ENCODE measurements at regions not wholly inside any gene's neighbourhood (a gene's known extent, or its start where the extent isn't known, plus 50 kb on each side); places are given as distances from the start of the nearest gene placed in this dataset.
"Not testable (repeated sequence)": the region's sequence is repeated elsewhere in the genome, so short reads cannot be mapped to it uniquely, and the experiment has no call there.

- no peak for DNase-seq
Measured at GRCh38 chr6:14546036-14546435, 428.5 kb downstream of the CD83 start.

- peak; percentile 9 for DNase-seq
Measured at GRCh38 chr6:14547284-14547998, 429.9 kb downstream of the CD83 start.

GRCh38 chr6:14549304-14549770 lies 431.8 kb downstream of the CD83 start:
- peak; percentile 63 for DNase-seq

- peak; percentile 63 for DNase-seq
Measured at GRCh38 chr6:14549871-14550270, 432.3 kb downstream of the CD83 start.

GRCh38 chr6:14550410-14550809 lies 432.8 kb downstream of the CD83 start:
- DNase-seq, result no peak

- peak; percentile 11 for DNase-seq
Measured at GRCh38 chr6:14550822-14551221, 433.2 kb downstream of the CD83 start.

GRCh38 chr6:14551601-14552000 lies 434.0 kb downstream of the CD83 start:
- DNase-seq, result not testable (repeated sequence)

- DNase-seq, result no peak
Measured at GRCh38 chr6:14552891-14553290, 435.3 kb downstream of the CD83 start.

- DNase-seq, result no peak
Measured at GRCh38 chr6:14553515-14553914, 435.9 kb downstream of the CD83 start.

GRCh38 chr6:14555804-14556203 lies 438.2 kb downstream of the CD83 start:
- DNase-seq, result no peak

GRCh38 chr6:14559746-14560536 lies 442.4 kb downstream of the CD83 start:
- no peak for DNase-seq

GRCh38 chr6:14561563-14561962 lies 444.0 kb downstream of the CD83 start:
- DNase-seq, result not testable (repeated sequence)

GRCh38 chr6:14567842-14568241 lies 450.3 kb downstream of the CD83 start:
- DNase-seq, result no peak

GRCh38 chr6:14569394-14569793 lies 451.8 kb downstream of the CD83 start:
- DNase-seq, result no peak

GRCh38 chr6:14569874-14570273 lies 452.3 kb downstream of the CD83 start:
- DNase-seq, result not testable (repeated sequence)

- no peak for DNase-seq
Measured at GRCh38 chr6:14571001-14571400, 453.4 kb downstream of the CD83 start.

GRCh38 chr6:14571746-14572145 lies 454.2 kb downstream of the CD83 start:
- no peak for DNase-seq

- no peak for DNase-seq
Measured at GRCh38 chr6:14573267-14573666, 455.7 kb downstream of the CD83 start.

- DNase-seq, result peak; percentile 76
Measured at GRCh38 chr6:14573703-14574290, 456.2 kb downstream of the CD83 start.

- no peak for DNase-seq
Measured at GRCh38 chr6:14575961-14576360, 458.4 kb downstream of the CD83 start.

- no peak for DNase-seq
Measured at GRCh38 chr6:14578994-14579393, 461.4 kb downstream of the CD83 start.

- no peak for DNase-seq
Measured at GRCh38 chr6:14582749-14583148, 465.2 kb downstream of the CD83 start.

GRCh38 chr6:14583826-14584225 lies 466.3 kb downstream of the CD83 start:
- DNase-seq, result no peak

GRCh38 chr6:14584450-14584849 lies 466.9 kb downstream of the CD83 start:
- no peak for DNase-seq
